ENCODE measurements at regions not wholly inside any gene's neighbourhood (a gene's known extent, or its start where the extent isn't known, plus 50 kb on each side); places are given as distances from the start of the nearest gene placed in this dataset.

GRCh38 chr4:33061727-33062126 lies 2341.6 kb downstream of the PCDH7 start:
- no peak for TF ChIP-seq EZH2phosphoT487 (IDR thresholded peaks at IDR 0.05)
- TF ChIP-seq EZH2 (IDR thresholded peaks at IDR 0.05), result no peak
- no peak for TF ChIP-seq CTCF (IDR thresholded peaks at IDR 0.05)
- no peaks in the 10 kb centered on the region for H3K36me3 ChIP-seq
- H2AFZ ChIP-seq (replicated peaks), result no peak overlapping the region
- Mint-ChIP-seq H3K27me3 (ENCODE audit: insufficient read depth, low read depth) (peaks cover 2% of the 10 kb centered on the region), H3K4me3 (no peak overlapping the region), H3K36me3 (no peaks in the 10 kb centered on the region), H3K27ac (no peak overlapping the region), H3K9me3 (no peaks in the 10 kb centered on the region), H3K4me1 (no peaks in the 10 kb centered on the region)
- no peak overlapping the region for H3K4me2 ChIP-seq
- H3K4me3 ChIP-seq, result no peak overlapping the region
- no peaks in the 10 kb centered on the region for H4K20me1 ChIP-seq (ENCODE audit: low read depth)
- no peaks in the 10 kb centered on the region for H3K79me2 ChIP-seq (ENCODE audit: low read depth)
- H3F3A ChIP-seq (ENCODE audit: low read depth), result no peaks in the 10 kb centered on the region
- no peaks in the 10 kb centered on the region for H3K9me3 ChIP-seq (ENCODE audit: low read depth)
- no peak for DNase-seq (ENCODE audit: low spot score)
- no peaks in the 10 kb centered on the region for H3K27me3 ChIP-seq
- no peak overlapping the region for H3K9ac ChIP-seq
- no peak overlapping the region for H3K27ac ChIP-seq
- no peaks in the 10 kb centered on the region for H3K4me1 ChIP-seq

GRCh38 chr4:33062155-33062806 lies 2342.1 kb downstream of the PCDH7 start:
- H3K4me1 ChIP-seq, result no peaks in the 10 kb centered on the region
- no peaks in the 10 kb centered on the region for H3K79me2 ChIP-seq (ENCODE audit: low read depth)
- Mint-ChIP-seq H3K27ac (no peak overlapping the region), H3K4me3 (no peak overlapping the region), H3K4me1 (no peaks in the 10 kb centered on the region), H3K27me3 (ENCODE audit: insufficient read depth, low read depth) (peaks cover 2% of the 10 kb centered on the region), H3K9me3 (no peaks in the 10 kb centered on the region), H3K36me3 (no peaks in the 10 kb centered on the region)
- H3K36me3 ChIP-seq, result no peaks in the 10 kb centered on the region
- H3K4me3 ChIP-seq, result no peak overlapping the region
- no peaks in the 10 kb centered on the region for H4K20me1 ChIP-seq (ENCODE audit: low read depth)
- no peak overlapping the region for H3K27ac ChIP-seq
- H3K4me2 ChIP-seq, result no peak overlapping the region
- DNase-seq (ENCODE audit: low spot score), result no peak
- no peak for TF ChIP-seq EZH2phosphoT487 (IDR thresholded peaks at IDR 0.05)
- TF ChIP-seq CTCF (IDR thresholded peaks at IDR 0.05), result no peak
- no peak for TF ChIP-seq EZH2 (IDR thresholded peaks at IDR 0.05)
- no peaks in the 10 kb centered on the region for H3K9me3 ChIP-seq (ENCODE audit: low read depth)
- H2AFZ ChIP-seq (replicated peaks), result no peak overlapping the region
- H3K9ac ChIP-seq, result no peak overlapping the region
- no peaks in the 10 kb centered on the region for H3K27me3 ChIP-seq
- no peaks in the 10 kb centered on the region for H3F3A ChIP-seq (ENCODE audit: low read depth)

- no peaks in the 10 kb centered on the region for H3K27me3 ChIP-seq
- TF ChIP-seq CTCF (IDR thresholded peaks at IDR 0.05) (no peak), EZH2 (IDR thresholded peaks at IDR 0.05) (no peak), EZH2phosphoT487 (IDR thresholded peaks at IDR 0.05) (no peak)
- no peaks in the 10 kb centered on the region for H3K79me2 ChIP-seq (ENCODE audit: low read depth)
- no peaks in the 10 kb centered on the region for H3K9me3 ChIP-seq (ENCODE audit: low read depth)
- H3K27ac ChIP-seq, result no peak overlapping the region
- Mint-ChIP-seq H3K9me3 (no peaks in the 10 kb centered on the region), H3K27ac (no peak overlapping the region), H3K36me3 (no peaks in the 10 kb centered on the region), H3K27me3 (ENCODE audit: insufficient read depth, low read depth) (peaks cover 2% of the 10 kb centered on the region), H3K4me3 (no peak overlapping the region), H3K4me1 (no peaks in the 10 kb centered on the region)
- no peak overlapping the region for H3K9ac ChIP-seq
- H3K4me3 ChIP-seq, result no peak overlapping the region
- DNase-seq (ENCODE audit: low spot score), result no peak
- no peak overlapping the region for H2AFZ ChIP-seq (replicated peaks)
- H3K4me2 ChIP-seq, result no peak overlapping the region
- no peaks in the 10 kb centered on the region for H3F3A ChIP-seq (ENCODE audit: low read depth)
- H3K4me1 ChIP-seq, result no peaks in the 10 kb centered on the region
- no peaks in the 10 kb centered on the region for H4K20me1 ChIP-seq (ENCODE audit: low read depth)
- no peaks in the 10 kb centered on the region for H3K36me3 ChIP-seq
Observed at GRCh38 chr4:33063241-33063640, 2343.1 kb downstream of the PCDH7 start.

Measured in neural progenitor cell (in vitro differentiated cells).